T-helper 2 cell (primary cell): ENCODE measurements at regions not wholly inside any gene's neighbourhood (a gene's known extent, or its start where the extent isn't known, plus 50 kb on each side); places are given as distances from the start of the nearest gene placed in this dataset.
"Not testable (repeated sequence)": the region's sequence is repeated elsewhere in the genome, so short reads cannot be mapped to it uniquely, and the experiment has no call there.

ENCODE experiments used
- DNase-seq, 5 experiments: peaks; one replicate each; pipeline versions ENCODE4 v3.0.0 to v3.0.0-alpha.2; 2012 to 2022

DNA sequence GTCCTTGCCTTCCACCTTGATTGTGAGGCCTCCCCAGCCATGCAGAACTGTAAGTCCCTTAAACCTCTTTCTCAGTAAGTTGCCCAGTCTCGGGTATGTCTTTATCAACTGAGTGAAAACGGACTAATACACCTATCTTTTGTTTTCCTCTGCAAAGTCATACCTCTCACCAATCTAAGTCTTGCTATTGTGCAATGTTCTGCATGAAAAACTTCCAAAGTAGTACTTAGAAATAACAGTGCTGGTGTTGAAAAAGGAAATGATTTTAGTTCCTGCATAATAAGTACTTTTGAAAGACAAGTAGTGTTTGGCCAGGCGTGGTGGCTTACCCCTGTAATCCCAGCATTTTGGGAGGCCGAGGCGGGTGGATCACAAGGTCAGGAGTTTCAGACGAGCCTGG lies 573.5 kb downstream of the ANKRD50 start:
- DNase-seq: no peak

GRCh38 chr4:124143632-124144031 lies 568.9 kb downstream of the ANKRD50 start:
- DNase-seq: no peak

GRCh38 chr4:124144238-124144654 lies 568.3 kb downstream of the ANKRD50 start:
- DNase-seq: no peak

DNA sequence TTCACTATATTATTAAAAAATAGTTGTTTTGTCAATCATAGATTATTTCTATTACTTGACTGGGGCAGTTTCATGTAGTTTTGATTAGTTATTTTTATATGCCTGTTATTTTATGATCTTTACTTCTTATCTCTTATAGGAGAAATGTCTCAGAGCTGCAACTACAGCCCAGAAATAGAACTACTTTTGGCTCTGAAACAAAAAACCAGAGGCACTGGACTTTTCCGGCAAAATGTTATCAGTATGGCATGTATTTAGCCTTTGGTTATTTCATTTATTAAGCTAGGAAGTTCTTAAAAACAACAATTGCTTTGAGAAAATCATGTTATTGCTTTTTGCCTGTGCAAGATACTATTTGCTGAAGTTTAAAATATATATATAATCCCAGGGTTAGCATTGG lies 566.5 kb downstream of the ANKRD50 start:
- DNase-seq: no peak

GRCh38 chr4:124151031-124151430 lies 561.5 kb downstream of the ANKRD50 start:
- DNase-seq: no peak

DNA sequence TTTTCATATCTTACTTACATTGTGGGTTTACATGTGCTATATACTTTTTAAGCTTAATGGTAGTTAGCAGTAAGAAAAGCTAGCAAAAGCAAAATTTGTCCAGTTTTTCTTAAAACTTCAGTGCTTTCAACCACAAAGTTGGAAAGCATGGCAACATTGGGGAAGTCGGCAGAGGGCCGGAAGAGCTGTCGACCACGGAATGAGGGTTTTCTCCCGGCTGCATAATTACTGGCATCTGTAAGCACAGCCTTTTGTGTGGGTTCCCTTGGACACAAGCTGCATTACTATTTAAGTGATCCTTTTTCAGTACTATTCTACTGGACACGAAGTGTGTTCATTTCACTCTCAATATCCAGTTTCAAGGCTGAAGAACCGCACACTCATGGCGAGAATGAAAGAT lies 560.4 kb downstream of the ANKRD50 start:
- no peak for DNase-seq

DNA sequence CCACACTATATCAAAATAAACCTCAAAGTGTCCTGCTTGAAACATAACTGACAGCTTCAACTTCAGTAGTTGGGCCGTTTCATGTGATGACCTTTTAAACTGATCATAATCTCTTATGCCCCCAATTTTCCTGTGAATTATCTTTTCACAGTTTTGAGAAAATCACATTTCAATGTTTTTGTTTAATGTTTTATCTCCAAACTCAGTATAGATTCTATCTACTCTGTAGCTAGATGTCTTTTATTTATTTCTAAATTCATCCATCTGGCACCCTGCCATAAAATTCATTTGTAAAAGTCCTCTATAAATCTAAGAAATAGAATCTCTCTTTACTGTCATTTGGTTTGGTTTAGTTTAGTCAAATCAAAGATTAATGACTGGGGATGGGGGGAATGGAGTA lies 557.3 kb downstream of the ANKRD50 start:
- DNase-seq: no peak

DNA sequence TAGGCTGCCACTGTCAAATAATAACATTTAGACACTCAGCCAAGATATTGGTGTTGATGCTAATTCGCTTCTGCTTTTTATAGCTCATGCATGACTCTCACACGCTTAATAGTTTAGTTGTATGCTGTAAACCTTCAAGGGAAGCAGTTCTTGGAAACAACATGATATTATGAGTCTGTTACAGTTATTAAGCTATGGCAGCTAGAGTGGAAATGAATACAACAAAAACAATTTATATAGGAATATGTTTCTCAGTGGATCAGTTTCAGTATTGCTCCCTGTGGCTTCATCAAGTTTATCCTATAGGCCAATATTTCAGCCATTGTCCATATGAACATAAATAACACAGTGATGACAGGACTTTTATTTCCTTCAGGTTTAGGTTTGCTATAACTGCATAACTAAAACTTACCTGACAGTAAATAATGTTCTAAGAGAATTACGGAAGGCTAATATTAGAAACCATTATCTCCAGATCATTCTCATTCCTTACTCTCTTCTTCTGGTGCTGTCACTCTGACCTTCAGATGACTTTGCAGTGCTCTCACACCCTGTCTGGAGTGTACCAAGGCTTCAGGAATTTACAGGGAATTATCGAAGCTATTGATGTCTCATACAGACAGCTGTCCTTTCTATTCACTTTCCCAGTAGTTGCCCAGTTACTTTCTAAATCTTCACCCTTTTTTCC lies 555.0 kb downstream of the ANKRD50 start:
- DNase-seq: no peak

- DNase-seq: no peak
Measured at GRCh38 chr4:124163401-124163800, 549.1 kb downstream of the ANKRD50 start.

DNA sequence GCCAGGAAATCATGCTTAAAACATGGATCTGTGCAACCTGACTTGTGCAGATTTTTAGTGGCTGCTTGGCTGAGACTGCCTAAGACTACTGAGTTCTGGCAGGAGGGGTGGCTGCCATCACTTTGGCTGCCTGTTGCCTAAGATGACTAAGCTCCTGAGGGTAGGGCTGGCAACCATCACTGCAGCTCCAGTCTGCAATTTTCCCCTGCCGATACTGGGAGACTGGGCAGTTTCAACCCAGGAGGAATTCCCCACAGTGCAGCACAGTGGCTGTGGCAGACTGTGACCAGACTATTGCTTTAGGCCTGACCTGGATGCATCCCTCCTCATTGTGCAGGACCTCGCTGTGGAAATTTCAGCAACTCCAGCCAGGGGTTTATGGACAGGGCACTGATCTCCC lies 544.9 kb downstream of the ANKRD50 start:
- DNase-seq: no peak

DNA sequence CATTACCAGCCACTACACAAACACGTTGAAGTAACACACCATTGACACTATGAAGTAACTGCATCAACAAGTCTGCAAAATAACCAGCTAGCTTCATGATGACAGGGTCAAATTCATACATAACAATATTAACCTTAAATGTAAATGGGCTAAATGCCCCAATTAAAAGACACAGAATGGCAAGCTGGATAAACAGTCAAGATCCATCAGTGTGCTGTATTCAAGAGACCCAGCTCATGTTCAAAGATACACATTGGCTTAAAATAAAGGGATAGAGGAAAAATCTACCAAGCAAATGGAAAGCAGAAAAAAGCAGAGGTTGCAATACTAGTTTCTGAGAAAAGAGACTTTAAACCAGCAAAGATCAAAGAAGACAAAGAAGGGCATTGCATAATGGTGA lies 543.0 kb downstream of the ANKRD50 start:
- not testable (repeated sequence) for DNase-seq

- DNase-seq: no peak
Measured at GRCh38 chr4:124173912-124174311, 538.6 kb downstream of the ANKRD50 start.

GRCh38 chr4:124177647-124178425 lies 534.7 kb downstream of the ANKRD50 start:
- DNase-seq: no peak

GRCh38 chr4:124178449-124179021 lies 534.0 kb downstream of the ANKRD50 start:
- DNase-seq: no peak

- DNase-seq: no peak
Measured at GRCh38 chr4:124179506-124180186, 532.9 kb downstream of the ANKRD50 start.

DNA sequence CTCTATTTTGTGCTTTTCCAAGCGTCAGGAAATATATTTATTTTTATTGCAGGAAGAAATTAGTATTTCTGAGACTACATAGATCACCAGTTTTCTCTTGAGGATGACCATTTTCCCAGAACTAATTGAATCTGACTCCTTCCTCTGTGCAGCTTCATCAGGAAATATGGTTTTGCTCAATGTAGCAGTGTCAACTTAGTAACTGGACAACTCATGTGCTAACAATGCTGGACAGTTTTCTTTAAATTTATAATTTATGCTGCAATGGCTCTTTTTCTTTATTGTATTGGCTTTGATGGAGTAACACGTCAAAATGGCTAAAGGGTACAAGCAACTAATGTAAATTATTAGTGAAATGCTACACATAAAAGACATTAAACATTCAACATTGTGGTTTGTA lies 531.5 kb downstream of the ANKRD50 start:
- no peak for DNase-seq

- no peak for DNase-seq
Measured at GRCh38 chr4:124183231-124183630, 529.3 kb downstream of the ANKRD50 start.

DNA sequence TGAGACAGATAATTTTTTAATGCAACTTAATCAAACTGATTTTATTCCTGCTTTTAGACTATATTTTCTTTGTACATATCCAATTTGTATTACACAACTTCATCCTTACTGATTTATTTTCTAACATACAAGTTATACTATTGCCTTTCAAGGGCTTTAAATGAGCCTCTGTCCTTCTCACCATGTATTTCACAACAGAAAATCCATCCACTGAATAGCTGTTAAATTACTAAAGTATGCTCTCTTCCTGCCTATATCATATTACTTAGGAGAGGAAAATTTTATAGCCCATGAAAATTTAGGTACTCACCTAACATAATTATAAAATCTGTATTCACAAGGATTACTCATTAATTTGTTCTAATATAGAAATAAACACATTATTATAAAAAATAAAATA lies 528.6 kb downstream of the ANKRD50 start:
- no peak for DNase-seq

- DNase-seq: no peak
Measured at GRCh38 chr4:124184792-124185191, 527.7 kb downstream of the ANKRD50 start.

DNA sequence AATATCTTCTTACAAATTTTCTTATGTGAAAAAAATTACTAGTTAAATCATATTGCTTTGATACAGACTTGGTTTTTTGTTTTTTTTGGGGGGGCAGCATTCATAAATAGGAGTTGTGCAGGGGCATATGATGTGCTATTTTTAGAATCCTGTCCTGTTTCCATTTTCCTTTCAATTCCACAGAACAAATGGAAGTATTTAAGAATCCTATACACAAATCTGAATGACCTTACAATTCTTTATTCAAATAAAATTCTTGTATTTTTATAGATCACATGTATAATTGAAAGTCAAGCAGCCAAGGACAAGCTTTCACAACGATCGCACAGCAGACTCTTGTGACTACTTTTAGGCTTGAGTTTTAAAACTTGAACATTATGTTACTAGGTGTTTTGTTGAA lies 523.9 kb downstream of the ANKRD50 start:
- DNase-seq: no peak

DNA sequence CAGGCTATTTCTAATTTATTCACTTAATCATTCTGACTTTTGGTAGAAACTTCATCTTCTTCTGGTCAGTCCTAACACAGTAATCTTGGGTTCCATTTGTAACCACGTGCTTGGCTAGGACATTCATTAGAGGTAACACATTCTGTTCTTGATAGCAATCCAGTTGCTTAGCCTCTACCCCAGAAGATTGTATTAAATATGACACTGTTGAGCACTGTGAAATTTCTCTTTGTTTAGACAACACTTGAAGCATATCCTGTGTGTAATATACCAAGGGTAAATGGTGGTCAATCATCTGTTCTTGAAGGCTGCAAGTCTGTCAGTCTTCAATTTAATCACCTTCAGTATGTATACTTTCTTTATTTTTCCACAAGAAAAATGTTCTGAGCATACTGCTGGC lies 523.0 kb downstream of the ANKRD50 start:
- no peak for DNase-seq

- no peak for DNase-seq
Measured at GRCh38 chr4:124191329-124191728, 521.2 kb downstream of the ANKRD50 start.

DNA sequence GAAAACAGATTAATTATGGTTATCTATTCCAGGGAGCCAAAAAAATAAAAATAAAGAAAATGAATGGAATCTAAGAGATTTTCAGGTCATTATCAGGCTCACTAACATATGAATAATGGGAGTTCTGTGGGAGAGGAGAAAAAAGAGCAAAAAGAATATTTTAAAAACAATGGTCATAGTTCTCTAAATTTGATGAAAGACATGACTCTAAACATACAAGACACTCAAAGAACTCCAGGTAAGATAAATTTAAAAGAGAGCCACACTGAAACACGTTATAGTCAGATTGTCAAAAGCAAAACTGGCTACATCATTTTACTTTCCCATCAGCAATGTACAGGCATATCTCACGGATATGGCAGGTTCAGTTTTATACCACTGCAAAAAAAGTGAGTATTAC lies 520.0 kb downstream of the ANKRD50 start:
- no peak for DNase-seq

- no peak for DNase-seq
Measured at GRCh38 chr4:124199185-124199584, 513.3 kb downstream of the ANKRD50 start.
